CD4-positive, alpha-beta T cell treated with Interleukin-15 for 4 hours (primary cell): ENCODE measurements at regions not wholly inside any gene's neighbourhood (a gene's known extent, or its start where the extent isn't known, plus 50 kb on each side); places are given as distances from the start of the nearest gene placed in this dataset.

Experiments
- DNase-seq: peaks from one replicate; pipeline ENCODE4 v3.0.0-alpha.2; 2020; ENCODE audit warnings: low spot score

DNA sequence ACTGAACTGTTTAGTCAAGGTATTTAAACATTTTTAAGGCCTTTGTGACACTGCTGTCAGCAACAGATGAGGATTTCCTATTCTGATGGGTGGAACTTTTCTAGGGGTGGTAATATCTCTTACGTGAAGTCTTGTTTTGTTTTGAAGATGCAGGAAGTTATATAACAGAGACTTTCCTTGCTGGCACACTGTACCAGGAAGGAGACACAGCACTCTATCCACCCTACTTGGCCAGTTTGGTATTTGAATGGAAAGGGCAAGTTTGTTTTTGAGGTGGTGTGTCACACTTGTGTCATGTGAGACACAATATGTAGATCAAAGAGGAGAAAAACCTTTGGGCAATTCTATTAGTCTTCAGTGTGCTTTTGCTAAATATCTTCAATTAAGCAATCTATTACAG, 51.6 kb upstream of the SRP54 start:
- peak; percentile 76 for DNase-seq

DNA sequence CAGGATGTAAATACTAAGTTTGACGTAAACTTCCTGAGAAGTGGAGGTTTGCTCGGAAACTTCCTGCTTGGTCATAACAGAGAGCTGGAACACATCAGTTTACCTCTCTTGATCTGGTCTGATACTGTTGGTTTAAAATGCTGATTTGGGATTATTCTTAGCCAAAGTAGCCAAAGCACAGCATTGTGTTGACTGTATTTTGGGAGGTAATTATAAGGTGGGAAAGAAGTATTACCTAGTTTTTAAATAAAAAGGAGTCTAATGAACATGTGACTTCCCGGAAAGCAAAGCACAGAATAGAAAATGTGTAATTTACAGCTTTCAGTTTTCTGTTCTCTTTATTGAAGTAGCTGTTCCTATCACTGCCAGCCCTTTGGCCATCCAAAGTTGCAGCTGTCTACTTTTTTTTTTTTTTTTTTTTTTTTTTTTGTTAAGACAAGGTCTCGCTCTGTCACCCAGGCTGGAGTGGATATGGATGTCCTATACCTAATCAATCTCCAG, 52.2 kb upstream of the SRP54 start:
- peak; percentile 44 for DNase-seq

DNA sequence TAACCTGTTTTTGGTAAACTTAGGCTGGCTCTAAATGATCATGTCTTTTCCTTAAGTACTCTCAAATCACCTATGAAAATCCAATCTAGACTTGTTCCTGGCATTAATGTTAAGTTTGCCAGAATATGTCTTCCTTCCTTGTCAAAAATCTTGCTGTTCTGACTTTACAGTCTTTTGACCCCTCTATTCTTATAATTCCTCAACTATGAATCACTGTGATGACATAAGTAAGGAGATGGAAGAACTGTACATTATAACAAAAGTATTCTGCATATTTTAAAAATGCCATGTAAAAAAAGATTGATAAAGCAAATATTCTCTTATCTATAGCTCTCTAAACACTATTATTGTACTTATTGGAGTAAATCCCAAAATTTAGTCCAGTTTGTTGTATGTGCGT, 51.4 kb upstream of the BAZ1A start:
- DNase-seq = no peak
